Body of pancreas (tissue), 4 donors: ENCODE measurements at regions not wholly inside any gene's neighbourhood (a gene's known extent, or its start where the extent isn't known, plus 50 kb on each side); places are given as distances from the start of the nearest gene placed in this dataset.

ENCODE experiments used
- ATAC-seq: fragments of 150-250 bp; one replicate; pipeline ENCODE4 v1.9.1; 2016
- DNase-seq, 4 donors: peaks; one replicate each; pipeline ENCODE4 v3.0.0-alpha.2; 2019
- H3K27ac ChIP-seq, 4 donors: fragments of 200-600 bp; sonication (generic); 1 replicate in 3 of 4; 2 replicates in 1 of 4; pipeline versions ENCODE4 v1.5.1 to v1.6.1; 2016 to 2019; ENCODE audit warnings: mild to moderate bottlenecking in 1 of 4, mixed read lengths in 1 of 4, moderate library complexity in 1 of 4
- H3K27me3 ChIP-seq, 2 donors: fragments of 200-600 bp; sonication (generic); one replicate each; pipeline ENCODE4 v1.6.0; 2016; ENCODE audit warnings: mild to moderate bottlenecking in 1 of 2
- H3K36me3 ChIP-seq, 2 donors: fragments of 200-600 bp; sonication (generic); replicated peaks in 1 of 2; 2 replicates each; pipeline ENCODE4 v1.5.1; 2016; ENCODE audit warnings: low read depth in 2 of 2; ENCODE audit not compliant: insufficient read depth in 1 of 2
- H3K4me1 ChIP-seq: fragments of 200-600 bp; sonication (generic); one replicate; pipeline ENCODE4 v1.6.0; 2016
- H3K4me3 ChIP-seq, 2 donors: fragments of 200-600 bp; sonication (generic); 1 replicate in 1 of 2; 2 replicates in 1 of 2; pipeline ENCODE4 v1.5.1; 2016 to 2019
- H3K9me3 ChIP-seq, 3 donors: fragments of 200-600 bp; sonication (generic); 1 replicate in 2 of 3; 2 replicates in 1 of 3; pipeline ENCODE4 v1.5.1; 2016
- CTCF ChIP-seq, 7 experiments: fragments of 450-650 bp in 4 of 7; fragments of 200-600 bp in 3 of 7; sonication (generic) in 3 of 7; IDR thresholded peaks; one replicate each; pipeline ENCODE4 v1.5.1; 2016 to 2019; ENCODE audit warnings: antibody characterized with exemption in 7 of 7
- POLR2A ChIP-seq, 3 donors: fragments of 450-650 bp; IDR thresholded peaks; one replicate each; pipeline ENCODE4 v1.6.1; 2016; ENCODE audit warnings: antibody characterized with exemption in 3 of 3, mild to moderate bottlenecking in 2 of 3
- WGBS, 2 donors: methylation state at CpG; one replicate each; pipeline ENCODE4 v1.1.5; 2017; 5-methylcytosine and 5-hydroxymethylcytosine counted together
- intact Hi-C: fragments of 100-400 bp; cut with DNase I; formaldehyde crosslinking; loops from one replicate; pipeline ENCODE4 v1.15.1; 2023

- DNase-seq (no peak), ATAC-seq (no peak)
- Histone ChIP-seq H3K27me3 (no peaks in the 10 kb centered on the region), H3K4me1 (no peaks in the 10 kb centered on the region), H3K27ac (no peak overlapping the region), H3K36me3 (no peaks in the 10 kb centered on the region), H3K4me3 (no peak overlapping the region), H3K9me3 (no peaks in the 10 kb centered on the region)
- TF ChIP-seq POLR2A (IDR thresholded peaks at IDR 0.05) = no peak
- no peak for TF ChIP-seq CTCF (IDR thresholded peaks at IDR 0.05)
- 54 to 56% methylated on average over 2 of the region's 2 CpGs for WGBS, 2 donors
- intact Hi-C loops = no loop called here
Measured at GRCh38 chr21:16388911-16389560, 659.3 kb downstream of the USP25 start.

DNA sequence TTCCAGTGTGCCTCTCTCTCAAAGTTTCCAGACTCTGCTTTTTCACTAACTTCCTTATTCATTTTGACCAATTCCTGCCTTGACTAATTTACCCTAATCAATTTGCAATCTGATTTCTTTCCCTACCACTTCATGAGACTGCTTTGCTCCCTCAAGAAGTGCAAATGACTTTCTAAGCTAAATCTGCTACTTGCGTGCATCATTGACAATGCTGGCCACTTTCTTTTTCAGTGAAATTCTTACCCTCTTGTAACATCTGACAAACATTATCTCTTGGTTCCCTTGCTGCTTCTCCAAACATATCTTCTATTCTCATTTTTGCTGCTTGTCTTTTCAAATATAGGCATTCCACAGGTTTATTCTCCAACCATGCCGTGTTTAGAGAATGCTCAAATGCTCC, 659.9 kb downstream of the USP25 start:
- H3K9me3 ChIP-seq = no peaks in the 10 kb centered on the region
- TF ChIP-seq CTCF (IDR thresholded peaks at IDR 0.05) = no peak
- no peak for TF ChIP-seq POLR2A (IDR thresholded peaks at IDR 0.05)
- no peaks in the 10 kb centered on the region for H3K4me1 ChIP-seq
- no peak overlapping the region for H3K4me3 ChIP-seq
- intact Hi-C loops = no loop called here
- WGBS, 2 donors = 82 to 90% methylated on average over 2 of the region's 2 CpGs
- ATAC-seq (no peak), DNase-seq (no peak)
- no peak overlapping the region for H3K27ac ChIP-seq
- H3K27me3 ChIP-seq = no peaks in the 10 kb centered on the region
- no peaks in the 10 kb centered on the region for H3K36me3 ChIP-seq

DNA sequence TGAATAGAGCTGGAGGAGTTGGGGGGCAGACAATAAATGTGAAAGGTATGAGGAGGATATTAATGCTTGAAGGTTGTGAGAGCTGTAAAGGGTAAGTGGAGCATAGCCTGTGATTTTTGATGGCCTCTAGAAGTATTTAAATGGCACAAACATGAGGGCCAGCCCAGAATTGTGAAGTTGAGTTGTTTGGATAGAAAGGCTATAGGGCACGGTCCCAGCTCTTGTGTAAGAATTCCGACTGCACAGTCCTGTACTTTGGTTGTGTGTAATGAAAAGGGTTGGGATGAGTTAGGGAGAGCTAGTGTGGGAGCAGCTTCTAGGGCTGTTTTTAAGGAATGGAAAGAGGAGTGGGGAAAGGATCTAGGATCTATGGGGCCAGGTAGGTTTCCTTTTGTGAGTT, 665.5 kb downstream of the USP25 start:
- H3K27me3 ChIP-seq = no peaks in the 10 kb centered on the region
- no peak for TF ChIP-seq POLR2A (IDR thresholded peaks at IDR 0.05)
- no peak for TF ChIP-seq CTCF (IDR thresholded peaks at IDR 0.05)
- no peaks in the 10 kb centered on the region for H3K9me3 ChIP-seq
- intact Hi-C loops = no loop called here
- no peak overlapping the region for H3K27ac ChIP-seq
- H3K4me3 ChIP-seq = no peak overlapping the region
- 71 to 95% methylated on average over 2 of the region's 2 CpGs for WGBS, 2 donors
- ATAC-seq (no peak), DNase-seq (no peak)
- no peaks in the 10 kb centered on the region for H3K4me1 ChIP-seq
- H3K36me3 ChIP-seq = no peaks in the 10 kb centered on the region

- peaks cover under 1% of the 10 kb centered on the region for H3K4me1 ChIP-seq
- no peak overlapping the region for H3K4me3 ChIP-seq
- no peaks in the 10 kb centered on the region for H3K9me3 ChIP-seq
- no peak for ATAC-seq
- no peak overlapping the region for H3K27ac ChIP-seq
- TF ChIP-seq CTCF (IDR thresholded peaks at IDR 0.05) (no peak), POLR2A (IDR thresholded peaks at IDR 0.05) (no peak)
- H3K27me3 ChIP-seq = no peaks in the 10 kb centered on the region
- H3K36me3 ChIP-seq = no peaks in the 10 kb centered on the region
- DNase-seq = no peak
- intact Hi-C loops = no loop called here
Measured at GRCh38 chr21:16402752-16403151, 673.0 kb downstream of the USP25 start.

GRCh38 chr21:16404776-16405175, 675.0 kb downstream of the USP25 start:
- no peaks in the 10 kb centered on the region for H3K27me3 ChIP-seq
- intact Hi-C loops = no loop called here
- no peaks in the 10 kb centered on the region for H3K36me3 ChIP-seq
- no peak overlapping the region for H3K27ac ChIP-seq
- no peak overlapping the region for H3K4me3 ChIP-seq
- peaks cover 6% of the 10 kb centered on the region for H3K4me1 ChIP-seq
- WGBS, 2 donors = 70 to 88% methylated on average over 1 of the region's 1 CpG
- no peak for ATAC-seq
- no peak for DNase-seq
- TF ChIP-seq CTCF (IDR thresholded peaks at IDR 0.05) (no peak), POLR2A (IDR thresholded peaks at IDR 0.05) (no peak)
- no peaks in the 10 kb centered on the region for H3K9me3 ChIP-seq
